NCI-H460 (cell line): ENCODE measurements at regions not wholly inside any gene's neighbourhood (a gene's known extent, or its start where the extent isn't known, plus 50 kb on each side); places are given as distances from the start of the nearest gene placed in this dataset.
"Not testable (repeated sequence)": the region's sequence is repeated elsewhere in the genome, so short reads cannot be mapped to it uniquely, and the experiment has no call there.

ENCODE experiments used
- DNase-seq: peaks from one replicate; pipeline ENCODE4 v3.0.0-alpha.2; 2016; ENCODE audit warnings: low read depth; ENCODE audit errors: extremely low read depth

- DNase-seq: no peak
Observed at GRCh38 chr2:42979870-42980763, 187.7 kb upstream of the HAAO start.

- no peak for DNase-seq
Observed at GRCh38 chr2:42979416-42979869, 187.1 kb upstream of the HAAO start.

GRCh38 chr2:42978887-42979415 is 186.6 kb upstream of the HAAO start:
- no peak for DNase-seq

GRCh38 chr2:42978175-42978886 is 185.9 kb upstream of the HAAO start:
- DNase-seq: no peak

- DNase-seq: no peak
Observed at GRCh38 chr2:42977270-42978174, 185.1 kb upstream of the HAAO start.

- no peak for DNase-seq
Observed at GRCh38 chr2:42976351-42976750, 184.0 kb upstream of the HAAO start.

- peak; percentile 52 for DNase-seq
Observed at GRCh38 chr2:42974721-42975717, 182.6 kb upstream of the HAAO start.

- no peak for DNase-seq
Observed at GRCh38 chr2:42974169-42974720, 181.9 kb upstream of the HAAO start.

GRCh38 chr2:42973726-42974125 is 181.3 kb upstream of the HAAO start:
- DNase-seq: no peak

- not testable (repeated sequence) for DNase-seq
Observed at GRCh38 chr2:42972933-42973516, 180.6 kb upstream of the HAAO start.

- no peak for DNase-seq
Observed at GRCh38 chr2:42971947-42972736, 179.8 kb upstream of the HAAO start.

- no peak for DNase-seq
Observed at GRCh38 chr2:42971381-42971780, 179.0 kb upstream of the HAAO start.

- DNase-seq: no peak
Observed at GRCh38 chr2:42970151-42970550, 177.8 kb upstream of the HAAO start.

GRCh38 chr2:42969231-42970150 is 177.1 kb upstream of the HAAO start:
- DNase-seq: no peak

GRCh38 chr2:42967959-42968674 is 175.7 kb upstream of the HAAO start:
- DNase-seq: no peak

GRCh38 chr2:42965910-42966309 is 173.5 kb upstream of the HAAO start:
- DNase-seq: no peak
